GM18520 (cell line): ENCODE measurements at regions not wholly inside any gene's neighbourhood (a gene's known extent, or its start where the extent isn't known, plus 50 kb on each side); places are given as distances from the start of the nearest gene placed in this dataset.
"Not testable (repeated sequence)": the region's sequence is repeated elsewhere in the genome, so short reads cannot be mapped to it uniquely, and the experiment has no call there.

ENCODE experiments used
- ATAC-seq: cut with Tn5 transposase; IDR thresholded peaks from one replicate; pipeline ENCODE4 v1.9.1; 2021; ENCODE audit not compliant: unreplicated experiment

- ATAC-seq: no peak
These were observed 419.1 kb upstream of the KLHL4 start for GRCh38 chrX:87098477-87098876.

DNA sequence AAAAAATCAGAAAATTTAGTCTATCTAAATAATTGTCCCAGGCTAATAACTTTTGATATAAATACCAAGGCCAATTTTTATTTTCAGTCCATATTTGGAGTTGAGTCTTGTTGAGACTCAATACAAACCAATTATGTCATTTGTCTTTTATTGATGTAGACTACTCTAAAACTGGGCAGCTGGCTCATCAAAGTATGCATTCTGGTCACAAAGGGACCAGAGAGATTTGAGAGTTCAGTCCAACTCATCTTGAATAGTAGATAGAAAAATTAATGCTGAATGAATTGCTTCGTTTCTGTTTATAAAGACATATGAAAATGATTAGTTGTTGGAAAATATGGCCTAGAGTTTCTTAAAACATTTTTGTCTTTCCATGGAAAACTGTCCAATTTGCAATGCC, 412.5 kb upstream of the KLHL4 start:
- ATAC-seq: no peak

GRCh38 chrX:87110142-87110541, 407.5 kb upstream of the KLHL4 start:
- ATAC-seq: no peak

DNA sequence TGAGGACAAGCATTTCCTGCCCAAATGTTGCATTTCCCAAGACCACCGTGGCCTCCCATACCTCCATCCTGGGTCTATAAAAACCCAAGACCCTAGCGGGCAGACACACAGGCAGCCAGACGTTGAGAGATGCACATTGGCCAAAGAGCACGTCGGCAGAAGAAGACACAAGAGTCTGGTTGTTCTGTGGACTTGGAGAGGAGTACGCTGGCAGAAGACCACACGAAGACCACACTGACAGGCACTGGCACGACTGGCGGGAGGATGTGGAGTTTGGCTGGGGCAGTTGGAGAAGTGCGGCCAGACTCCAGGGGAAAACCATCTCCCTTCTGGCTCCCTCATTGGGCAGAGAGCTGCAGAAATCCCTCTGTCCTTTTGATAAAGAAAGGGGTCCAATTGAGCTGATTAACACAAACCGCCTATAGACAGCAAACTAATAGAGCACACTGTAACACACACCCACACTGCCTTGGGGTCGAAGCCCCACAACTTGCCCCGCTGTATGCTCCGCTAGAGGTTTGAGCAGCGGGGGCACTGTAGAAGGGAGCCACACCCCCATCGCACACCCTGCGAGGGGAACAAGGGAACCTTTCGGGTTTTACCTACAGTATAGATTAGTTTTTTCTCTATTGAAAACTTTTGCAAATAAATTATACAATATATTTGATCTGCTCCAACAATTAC, 376.7 kb upstream of the KLHL4 start:
- ATAC-seq: no peak

DNA sequence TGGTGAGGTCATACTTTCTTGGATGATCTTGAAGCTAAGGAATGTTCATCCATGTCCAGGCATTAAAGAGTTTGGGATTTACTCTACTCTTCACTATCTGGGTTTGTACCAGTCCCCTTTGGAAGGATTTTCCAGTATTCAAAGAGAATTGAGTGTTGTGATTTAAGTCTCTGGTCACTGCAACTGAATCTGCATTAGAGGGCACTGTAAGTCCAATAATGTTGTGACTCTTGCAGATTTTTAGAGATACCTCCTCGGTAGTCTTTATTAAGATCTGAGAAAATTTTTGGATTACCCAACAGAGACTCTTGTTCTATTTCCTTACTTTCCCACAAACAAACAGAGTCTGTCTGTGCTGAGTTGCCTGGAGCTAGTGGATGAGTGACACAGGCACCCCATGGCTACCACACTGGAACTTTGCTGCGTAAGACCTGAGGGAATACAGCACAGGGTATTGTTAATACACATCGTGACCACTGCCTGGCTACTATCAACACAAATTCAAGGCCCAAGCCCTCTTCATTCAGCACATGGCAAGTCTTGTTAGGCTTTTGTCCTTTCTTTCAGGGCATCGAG, 357.1 kb upstream of the KLHL4 start:
- no peak for ATAC-seq

DNA sequence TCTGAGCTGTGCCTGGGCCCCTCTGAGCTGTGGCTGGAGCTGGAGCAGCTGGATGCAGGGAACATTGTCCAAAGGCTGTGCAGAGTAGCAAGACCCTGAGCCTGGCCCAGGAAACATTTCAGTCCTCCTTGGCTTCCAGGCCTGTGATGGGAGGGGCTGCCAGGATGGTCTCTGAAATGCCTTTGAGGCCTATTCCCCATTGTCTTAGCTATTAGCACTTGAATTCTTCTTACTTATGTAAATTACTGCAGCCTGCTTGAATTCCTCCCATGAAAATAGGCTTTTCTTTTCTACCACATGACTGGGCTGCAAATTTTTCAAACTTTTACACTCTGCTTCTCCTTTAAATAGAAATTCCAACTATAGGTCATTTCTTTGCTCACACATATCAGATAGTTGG, 349.8 kb upstream of the KLHL4 start:
- ATAC-seq: no peak

GRCh38 chrX:87178009-87178408, 339.6 kb upstream of the KLHL4 start:
- not testable (repeated sequence) for ATAC-seq
